ENCODE measurements at regions not wholly inside any gene's neighbourhood (a gene's known extent, or its start where the extent isn't known, plus 50 kb on each side); places are given as distances from the start of the nearest gene placed in this dataset.

DNA sequence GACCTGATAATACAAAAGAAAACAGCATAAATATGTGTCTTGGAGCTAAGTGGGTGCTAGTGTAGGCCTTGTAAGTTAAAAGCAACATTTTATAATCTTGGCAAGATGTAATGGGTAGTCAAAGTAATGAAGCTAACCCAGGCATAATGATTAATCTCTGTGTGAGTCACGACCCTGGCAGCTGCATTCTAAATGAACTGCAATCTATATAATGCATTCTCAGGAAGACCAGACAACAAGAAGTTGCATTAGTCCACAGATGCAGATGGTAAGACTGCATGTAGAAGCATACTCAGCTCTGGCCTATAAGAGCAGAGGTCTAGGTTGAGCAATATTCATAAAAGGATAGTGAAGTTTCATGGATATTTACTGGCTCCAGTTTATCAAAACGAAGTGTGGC is 85.6 kb upstream of the ETAA1 start:
- ATAC-seq (ENCODE audit: low read depth) = no peak
- Histone ChIP-seq H4K20me1 (ENCODE audit: control insufficient read depth, insufficient read depth, low read length, poor library complexity, severe bottlenecking) (no peaks in the 10 kb centered on the region), H3K79me2 (ENCODE audit: control insufficient read depth, insufficient read depth, low read length) (no peaks in the 10 kb centered on the region), H3K4me3 (ENCODE audit: control extremely low read depth in 1 of 5, extremely low read depth in 1 of 5, insufficient read depth in 1 of 5, low read depth in 2 of 5, low read length in 4 of 5) (no peak overlapping the region), H3K27ac (ENCODE audit: low read length in 2 of 2) (no peak overlapping the region), H3K4me2 (replicated peaks; ENCODE audit: low read depth, low read length, poor library complexity, severe bottlenecking) (no peak overlapping the region), H3K27me3 (replicated peaks in 1 of 4; ENCODE audit: control extremely low read depth in 1 of 4, control insufficient read depth in 3 of 4, insufficient read depth in 4 of 4, low read length in 3 of 4) (no peaks in the 10 kb centered on the region), H2AFZ (ENCODE audit: insufficient read depth, low read depth, low read length, poor library complexity, severe bottlenecking) (no peak overlapping the region), H3K4me1 (ENCODE audit: control insufficient read depth in 2 of 2, insufficient read depth in 2 of 2, low read length in 2 of 2) (no peaks in the 10 kb centered on the region), H3K9me3 (ENCODE audit: control extremely low read depth in 1 of 3, control insufficient read depth in 2 of 3, insufficient read depth in 1 of 3, low read length in 2 of 3) (no peaks in the 10 kb centered on the region), H3K36me3 (replicated peaks in 1 of 2; ENCODE audit: control extremely low read depth in 1 of 2, control insufficient read depth in 1 of 2, extremely low read depth in 1 of 2, insufficient read depth in 2 of 2, low read length in 1 of 2) (no peaks in the 10 kb centered on the region), H3K9ac (ENCODE audit: low read length) (no peak overlapping the region)
- no peak for DNase-seq
- Mint-ChIP-seq H3K9me3 (ENCODE audit: insufficient read depth) (no peaks in the 10 kb centered on the region), H3K4me3 (no peak overlapping the region), H3K27ac (no peak overlapping the region), H3K27me3 (no peaks in the 10 kb centered on the region), H3K4me1 (no peaks in the 10 kb centered on the region)
- ChIA-PET CTCF (no interaction called here), POLR2A (no interaction called here)
- intact Hi-C loops (cut with micrococcal nuclease) = no loop called here
- TF ChIP-seq, protein P1, sequence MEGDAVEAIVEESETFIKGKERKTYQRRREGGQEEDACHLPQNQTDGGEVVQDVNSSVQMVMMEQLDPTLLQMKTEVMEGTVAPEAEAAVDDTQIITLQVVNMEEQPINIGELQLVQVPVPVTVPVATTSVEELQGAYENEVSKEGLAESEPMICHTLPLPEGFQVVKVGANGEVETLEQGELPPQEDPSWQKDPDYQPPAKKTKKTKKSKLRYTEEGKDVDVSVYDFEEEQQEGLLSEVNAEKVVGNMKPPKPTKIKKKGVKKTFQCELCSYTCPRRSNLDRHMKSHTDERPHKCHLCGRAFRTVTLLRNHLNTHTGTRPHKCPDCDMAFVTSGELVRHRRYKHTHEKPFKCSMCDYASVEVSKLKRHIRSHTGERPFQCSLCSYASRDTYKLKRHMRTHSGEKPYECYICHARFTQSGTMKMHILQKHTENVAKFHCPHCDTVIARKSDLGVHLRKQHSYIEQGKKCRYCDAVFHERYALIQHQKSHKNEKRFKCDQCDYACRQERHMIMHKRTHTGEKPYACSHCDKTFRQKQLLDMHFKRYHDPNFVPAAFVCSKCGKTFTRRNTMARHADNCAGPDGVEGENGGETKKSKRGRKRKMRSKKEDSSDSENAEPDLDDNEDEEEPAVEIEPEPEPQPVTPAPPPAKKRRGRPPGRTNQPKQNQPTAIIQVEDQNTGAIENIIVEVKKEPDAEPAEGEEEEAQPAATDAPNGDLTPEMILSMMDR (IDR thresholded peaks at IDR 0.05) = no peak
- TF ChIP-seq EZH2 (IDR thresholded peaks at IDR 0.05; ENCODE audit: borderline replicate concordance, insufficient read depth, low read depth, low read length, poor library complexity, severe bottlenecking) = no peak
- WGBS (ENCODE audit: insufficient coverage) = 80% methylated on average over 1 of the region's 2 CpGs

DNA sequence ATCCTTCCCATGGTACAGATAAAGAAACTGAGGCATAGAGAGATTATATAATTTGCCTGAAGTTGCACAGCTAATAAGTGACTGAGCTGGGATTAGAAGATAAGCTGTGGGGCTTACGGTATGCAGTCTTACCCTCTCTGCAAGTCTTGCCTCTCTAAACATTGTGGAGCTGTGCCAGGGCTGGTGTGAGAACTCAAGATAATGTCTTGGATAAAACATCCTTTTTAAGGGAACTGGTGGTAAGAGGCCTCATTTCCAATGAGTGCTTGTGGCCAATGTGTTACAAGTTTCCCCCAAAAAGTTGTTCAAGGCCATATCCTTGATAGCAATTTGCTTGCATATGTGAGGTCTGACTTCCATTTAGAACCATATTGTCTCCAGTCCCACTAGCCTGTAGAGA is 84.3 kb upstream of the ETAA1 start:
- TF ChIP-seq EZH2 (IDR thresholded peaks at IDR 0.05; ENCODE audit: borderline replicate concordance, insufficient read depth, low read depth, low read length, poor library complexity, severe bottlenecking) = no peak

More for the DNA sequence above, 84.3 kb upstream of the ETAA1 start:
- no peak overlapping the region for H3K27ac ChIP-seq (ENCODE audit: low read length in 2 of 2)
- no peak overlapping the region for H2AFZ ChIP-seq (ENCODE audit: insufficient read depth, low read depth, low read length, poor library complexity, severe bottlenecking)
- POLR2A ChIA-PET = no interaction called here
- intact Hi-C loops (cut with micrococcal nuclease) = no loop called here
- Mint-ChIP-seq H3K27ac (no peak overlapping the region), H3K4me3 (no peak overlapping the region), H3K9me3 (ENCODE audit: insufficient read depth) (no peaks in the 10 kb centered on the region), H3K27me3 (no peaks in the 10 kb centered on the region), H3K4me1 (no peaks in the 10 kb centered on the region)
- no peaks in the 10 kb centered on the region for H3K27me3 ChIP-seq (replicated peaks in 1 of 4; ENCODE audit: control extremely low read depth in 1 of 4, control insufficient read depth in 3 of 4, insufficient read depth in 4 of 4, low read length in 3 of 4)
- WGBS (ENCODE audit: insufficient coverage) = no CpG with 5 or more reads among the region's 1 CpG
- no peaks in the 10 kb centered on the region for H3K36me3 ChIP-seq (replicated peaks in 1 of 2; ENCODE audit: control extremely low read depth in 1 of 2, control insufficient read depth in 1 of 2, extremely low read depth in 1 of 2, insufficient read depth in 2 of 2, low read length in 1 of 2)
- H3K4me2 ChIP-seq (replicated peaks; ENCODE audit: low read depth, low read length, poor library complexity, severe bottlenecking) = no peak overlapping the region
- no peak overlapping the region for H3K4me3 ChIP-seq (ENCODE audit: control extremely low read depth in 1 of 5, extremely low read depth in 1 of 5, insufficient read depth in 1 of 5, low read depth in 2 of 5, low read length in 4 of 5)
- DNase-seq (no peak), ATAC-seq (ENCODE audit: low read depth) (no peak)
- CTCF ChIA-PET = no interaction called here
- H3K9me3 ChIP-seq (ENCODE audit: control extremely low read depth in 1 of 3, control insufficient read depth in 2 of 3, insufficient read depth in 1 of 3, low read length in 2 of 3) = no peaks in the 10 kb centered on the region
- no peak overlapping the region for H3K9ac ChIP-seq (ENCODE audit: low read length)
- H3K4me1 ChIP-seq (ENCODE audit: control insufficient read depth in 2 of 2, insufficient read depth in 2 of 2, low read length in 2 of 2) = no peaks in the 10 kb centered on the region
- no peaks in the 10 kb centered on the region for H3K79me2 ChIP-seq (ENCODE audit: control insufficient read depth, insufficient read depth, low read length)
- H4K20me1 ChIP-seq (ENCODE audit: control insufficient read depth, insufficient read depth, low read length, poor library complexity, severe bottlenecking) = no peaks in the 10 kb centered on the region
